ENCODE measurements at regions not wholly inside any gene's neighbourhood (a gene's known extent, or its start where the extent isn't known, plus 50 kb on each side); places are given as distances from the start of the nearest gene placed in this dataset.
"Not testable (repeated sequence)": the region's sequence is repeated elsewhere in the genome, so short reads cannot be mapped to it uniquely, and the experiment has no call there.

DNA sequence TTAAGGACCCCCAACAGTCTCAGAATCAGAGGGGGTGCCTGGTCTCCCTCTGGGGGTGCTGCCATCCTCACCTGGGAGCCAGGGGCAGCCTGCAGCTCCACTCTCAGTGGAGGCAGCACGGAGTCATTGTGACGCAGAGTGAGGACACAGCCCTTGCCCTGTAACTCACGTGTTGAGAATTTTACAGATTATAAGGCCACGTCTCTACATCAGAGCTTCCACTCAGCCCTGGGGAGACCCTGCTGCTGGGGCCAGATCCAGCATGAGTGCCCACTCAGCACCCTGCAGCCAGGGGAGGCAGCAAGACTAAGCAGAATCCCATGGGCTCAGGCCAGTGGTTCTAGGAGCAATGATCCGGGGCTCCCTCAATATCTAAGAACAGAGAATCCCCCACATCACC is 137.4 kb upstream of the AFDN start:
- Histone ChIP-seq H3K9me2 (replicated peaks; ENCODE audit: insufficient read depth) (no peaks in the 10 kb centered on the region), H4K20me1 (ENCODE audit: insufficient read depth, poor library complexity, severe bottlenecking) (no peaks in the 10 kb centered on the region), H2AFZ (no peak overlapping the region), H3K36me3 (replicated peaks; ENCODE audit: insufficient read depth, low read depth) (no peaks in the 10 kb centered on the region), H3K9me3 (ENCODE audit: low read depth) (no peaks in the 10 kb centered on the region), H3K4me1 (ENCODE audit: insufficient read depth) (peaks cover 5% of the 10 kb centered on the region), H3K79me2 (no peaks in the 10 kb centered on the region), H3K4me3 (no peak overlapping the region), H3K4me2 (no peak overlapping the region), H3K27ac (no peak overlapping the region), H3K27me3 (no peaks in the 10 kb centered on the region)
- no peak for DNase-seq (ENCODE audit: low spot score)
- TF ChIP-seq EZH2phosphoT487 (IDR thresholded peaks at IDR 0.05; ENCODE audit: low read depth, severe bottlenecking, unreplicated experiment) (no peak), EZH2 (IDR thresholded peaks at IDR 0.05; ENCODE audit: borderline replicate concordance) (no peak)
- TF ChIP-seq, protein P1, sequence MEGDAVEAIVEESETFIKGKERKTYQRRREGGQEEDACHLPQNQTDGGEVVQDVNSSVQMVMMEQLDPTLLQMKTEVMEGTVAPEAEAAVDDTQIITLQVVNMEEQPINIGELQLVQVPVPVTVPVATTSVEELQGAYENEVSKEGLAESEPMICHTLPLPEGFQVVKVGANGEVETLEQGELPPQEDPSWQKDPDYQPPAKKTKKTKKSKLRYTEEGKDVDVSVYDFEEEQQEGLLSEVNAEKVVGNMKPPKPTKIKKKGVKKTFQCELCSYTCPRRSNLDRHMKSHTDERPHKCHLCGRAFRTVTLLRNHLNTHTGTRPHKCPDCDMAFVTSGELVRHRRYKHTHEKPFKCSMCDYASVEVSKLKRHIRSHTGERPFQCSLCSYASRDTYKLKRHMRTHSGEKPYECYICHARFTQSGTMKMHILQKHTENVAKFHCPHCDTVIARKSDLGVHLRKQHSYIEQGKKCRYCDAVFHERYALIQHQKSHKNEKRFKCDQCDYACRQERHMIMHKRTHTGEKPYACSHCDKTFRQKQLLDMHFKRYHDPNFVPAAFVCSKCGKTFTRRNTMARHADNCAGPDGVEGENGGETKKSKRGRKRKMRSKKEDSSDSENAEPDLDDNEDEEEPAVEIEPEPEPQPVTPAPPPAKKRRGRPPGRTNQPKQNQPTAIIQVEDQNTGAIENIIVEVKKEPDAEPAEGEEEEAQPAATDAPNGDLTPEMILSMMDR (IDR thresholded peaks at IDR 0.05; ENCODE audit: poor library complexity), result no peak
- WGBS (ENCODE audit: low lambda C conversion rate, missing lambda C conversion rate), result 84% methylated on average over 5 of the region's 5 CpGs

DNA sequence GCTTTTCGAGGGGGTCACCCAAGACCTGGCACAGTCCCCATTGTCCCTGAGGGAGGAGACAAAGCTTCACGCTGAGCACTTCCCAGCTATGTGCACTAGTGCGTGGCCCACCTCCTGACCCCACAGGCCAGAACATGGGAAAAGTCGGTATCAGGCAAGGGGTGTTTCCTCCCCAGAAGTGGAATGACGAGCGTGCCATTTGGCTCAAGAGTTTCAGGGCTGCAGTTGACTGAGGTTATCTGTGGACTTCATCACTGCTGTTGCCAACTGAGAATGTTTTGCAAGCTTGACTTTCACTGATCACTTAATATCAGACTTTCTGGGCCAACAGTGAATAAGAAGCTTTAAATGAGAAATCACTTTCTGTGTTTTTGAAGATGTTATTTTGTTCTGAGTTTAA is 137.0 kb upstream of the AFDN start:
- H2AFZ ChIP-seq, result no peak overlapping the region
- H4K20me1 ChIP-seq (ENCODE audit: insufficient read depth, poor library complexity, severe bottlenecking), result no peaks in the 10 kb centered on the region
- H3K27ac ChIP-seq, result no peak overlapping the region
- no peaks in the 10 kb centered on the region for H3K9me3 ChIP-seq (ENCODE audit: low read depth)
- no peak overlapping the region for H3K4me2 ChIP-seq
- no peaks in the 10 kb centered on the region for H3K27me3 ChIP-seq
- no peaks in the 10 kb centered on the region for H3K79me2 ChIP-seq
- 78% methylated on average over 6 of the region's 6 CpGs for WGBS (ENCODE audit: low lambda C conversion rate, missing lambda C conversion rate)
- DNase-seq (ENCODE audit: low spot score), result no peak
- TF ChIP-seq, protein P1 (IDR thresholded peaks at IDR 0.05; ENCODE audit: poor library complexity), result no peak
- TF ChIP-seq EZH2phosphoT487 (IDR thresholded peaks at IDR 0.05; ENCODE audit: low read depth, severe bottlenecking, unreplicated experiment), result no peak
- TF ChIP-seq EZH2 (IDR thresholded peaks at IDR 0.05; ENCODE audit: borderline replicate concordance), result no peak
- peaks cover 5% of the 10 kb centered on the region for H3K4me1 ChIP-seq (ENCODE audit: insufficient read depth)
- no peaks in the 10 kb centered on the region for H3K36me3 ChIP-seq (replicated peaks; ENCODE audit: insufficient read depth, low read depth)
- no peaks in the 10 kb centered on the region for H3K9me2 ChIP-seq (replicated peaks; ENCODE audit: insufficient read depth)
- H3K4me3 ChIP-seq, result no peak overlapping the region

DNA sequence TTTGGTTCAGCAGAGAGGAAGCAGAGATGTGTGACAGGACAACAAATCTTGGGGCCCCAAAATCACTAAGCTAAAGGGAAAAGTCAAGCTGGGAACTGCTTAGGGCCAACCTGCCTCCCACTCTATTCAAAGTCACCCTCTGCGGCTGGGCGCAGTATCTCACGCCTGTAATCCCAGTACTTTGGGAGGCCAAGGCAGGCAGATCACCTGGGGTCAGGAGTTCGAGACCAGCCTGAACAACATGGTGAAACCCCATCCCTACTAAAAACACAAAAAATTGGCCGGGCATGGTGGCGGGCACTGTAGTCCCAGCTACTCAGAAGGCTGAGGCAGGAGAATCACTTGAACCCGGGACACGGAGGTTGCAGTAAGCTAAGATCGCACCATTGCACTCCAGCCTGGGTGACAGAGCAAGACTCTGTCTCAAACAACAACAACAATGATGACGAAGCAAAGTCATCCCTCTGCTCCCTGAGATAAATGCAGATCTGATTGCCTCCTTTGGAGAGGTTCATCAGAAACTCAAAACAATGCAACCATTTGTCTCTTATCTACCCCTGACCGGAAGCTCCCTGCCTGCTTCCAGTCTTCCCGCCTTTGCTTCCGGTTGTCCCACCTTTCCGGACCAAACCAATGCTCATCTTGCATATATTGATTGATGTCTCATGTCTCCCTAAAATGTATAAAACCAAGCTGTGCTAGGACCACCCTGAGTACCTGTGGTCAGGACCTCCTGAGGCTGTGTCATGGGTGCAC is 136.4 kb upstream of the AFDN start:
- H2AFZ ChIP-seq; DNase-seq (ENCODE audit: low spot score); H3K27me3 ChIP-seq; H3K4me3 ChIP-seq; H3K79me2 ChIP-seq; H4K20me1 ChIP-seq (ENCODE audit: insufficient read depth, poor library complexity, severe bottlenecking); H3K9me2 ChIP-seq (replicated peaks; ENCODE audit: insufficient read depth); H3K27ac ChIP-seq; H3K4me1 ChIP-seq (ENCODE audit: insufficient read depth); H3K4me2 ChIP-seq; H3K9me3 ChIP-seq (ENCODE audit: low read depth); H3K36me3 ChIP-seq (replicated peaks; ENCODE audit: insufficient read depth, low read depth): not testable (repeated sequence)
- WGBS (ENCODE audit: low lambda C conversion rate, missing lambda C conversion rate), result 92% methylated on average over 14 of the region's 14 CpGs

DNA sequence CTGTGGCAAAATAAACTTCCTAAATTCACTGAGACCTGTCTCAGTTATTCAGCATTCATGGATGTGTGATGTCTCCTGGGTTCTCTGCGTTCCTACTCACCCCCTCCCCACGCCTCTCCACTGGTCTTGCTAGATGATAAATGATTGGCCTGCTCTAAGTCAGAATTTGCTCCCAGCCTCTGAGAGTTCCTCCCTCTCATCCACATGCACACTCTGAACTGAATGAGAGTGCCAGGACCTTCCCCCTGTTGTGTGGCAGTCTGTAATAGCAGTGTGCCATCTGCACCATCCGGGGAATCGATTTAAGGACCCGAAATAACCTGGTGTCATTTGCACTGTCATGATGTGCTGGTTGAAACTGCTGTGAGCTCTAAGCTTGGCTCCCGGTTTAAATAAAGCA is 135.8 kb upstream of the AFDN start:
- no peaks in the 10 kb centered on the region for H3K36me3 ChIP-seq (replicated peaks; ENCODE audit: insufficient read depth, low read depth)
- H3K4me3 ChIP-seq, result no peak overlapping the region
- no peak for DNase-seq (ENCODE audit: low spot score)
- peaks cover 5% of the 10 kb centered on the region for H3K4me1 ChIP-seq (ENCODE audit: insufficient read depth)
- H3K27me3 ChIP-seq, result no peaks in the 10 kb centered on the region
- H4K20me1 ChIP-seq (ENCODE audit: insufficient read depth, poor library complexity, severe bottlenecking), result no peaks in the 10 kb centered on the region
- no peaks in the 10 kb centered on the region for H3K9me3 ChIP-seq (ENCODE audit: low read depth)
- no peaks in the 10 kb centered on the region for H3K79me2 ChIP-seq
- H3K4me2 ChIP-seq, result no peak overlapping the region
- 83% methylated on average over 6 of the region's 6 CpGs for WGBS (ENCODE audit: low lambda C conversion rate, missing lambda C conversion rate)
- no peaks in the 10 kb centered on the region for H3K9me2 ChIP-seq (replicated peaks; ENCODE audit: insufficient read depth)
- TF ChIP-seq EZH2 (IDR thresholded peaks at IDR 0.05; ENCODE audit: borderline replicate concordance), result no peak
- TF ChIP-seq, protein P1 (IDR thresholded peaks at IDR 0.05; ENCODE audit: poor library complexity), result no peak
- no peak for TF ChIP-seq EZH2phosphoT487 (IDR thresholded peaks at IDR 0.05; ENCODE audit: low read depth, severe bottlenecking, unreplicated experiment)
- H2AFZ ChIP-seq, result no peak overlapping the region
- no peak overlapping the region for H3K27ac ChIP-seq

Measured in hepatocyte (in vitro differentiated cells).